Duodenal mucosa (tissue), 2 donors: ENCODE measurements at regions not wholly inside any gene's neighbourhood (a gene's known extent, or its start where the extent isn't known, plus 50 kb on each side); places are given as distances from the start of the nearest gene placed in this dataset.
"Not testable (repeated sequence)": the region's sequence is repeated elsewhere in the genome, so short reads cannot be mapped to it uniquely, and the experiment has no call there.

Experiments
- H3K27ac ChIP-seq: one replicate; pipeline ENCODE4 v1.7.0; 2013; ENCODE audit warnings: low read depth, low read length
- H3K27me3 ChIP-seq, 2 donors: one replicate each; pipeline ENCODE4 v1.7.0; 2013; ENCODE audit warnings: low read length in 2 of 2, control low read depth in 1 of 2; ENCODE audit not compliant: insufficient read depth in 2 of 2, control insufficient read depth in 1 of 2
- H3K36me3 ChIP-seq, 2 donors: one replicate each; pipeline ENCODE4 v1.7.0; 2013; ENCODE audit warnings: low read length in 2 of 2, control low read depth in 1 of 2; ENCODE audit not compliant: insufficient read depth in 2 of 2, control insufficient read depth in 1 of 2
- H3K4me1 ChIP-seq, 2 donors: one replicate each; pipeline ENCODE4 v1.7.0; 2013; ENCODE audit warnings: low read length in 2 of 2, control low read depth in 1 of 2; ENCODE audit not compliant: insufficient read depth in 2 of 2, control insufficient read depth in 1 of 2
- H3K4me3 ChIP-seq, 2 donors: one replicate each; pipeline ENCODE4 v1.7.0; 2013; ENCODE audit warnings: low read length in 2 of 2, low read depth in 1 of 2
- H3K9ac ChIP-seq, 2 donors: one replicate each; pipeline ENCODE4 v1.7.0; 2013; ENCODE audit warnings: low read length in 2 of 2, low read depth in 1 of 2
- H3K9me3 ChIP-seq, 2 donors: one replicate each; pipeline ENCODE4 v1.7.0; 2013; ENCODE audit warnings: low read length in 2 of 2, control low read depth in 1 of 2; ENCODE audit not compliant: control insufficient read depth in 1 of 2

GRCh38 chr2:53208815-53209214 is 558.8 kb upstream of the CHAC2 start:
- H3K36me3 ChIP-seq = no peaks in the 10 kb centered on the region
- H3K27me3 ChIP-seq = no peaks in the 10 kb centered on the region
- H3K27ac ChIP-seq = no peak overlapping the region
- H3K9me3 ChIP-seq = no peaks in the 10 kb centered on the region
- no peak overlapping the region for H3K4me3 ChIP-seq
- no peaks in the 10 kb centered on the region for H3K4me1 ChIP-seq
- H3K9ac ChIP-seq = no peak overlapping the region

GRCh38 chr2:53206226-53206625 is 561.4 kb upstream of the CHAC2 start:
- H3K4me3 ChIP-seq, H3K27me3 ChIP-seq, H3K27ac ChIP-seq, H3K9ac ChIP-seq, H3K36me3 ChIP-seq, H3K9me3 ChIP-seq, H3K4me1 ChIP-seq: not testable (repeated sequence)

GRCh38 chr2:53202063-53202462 is 565.5 kb upstream of the CHAC2 start:
- H3K27me3 ChIP-seq = no peaks in the 10 kb centered on the region
- no peak overlapping the region for H3K9ac ChIP-seq
- no peaks in the 10 kb centered on the region for H3K9me3 ChIP-seq
- no peak overlapping the region for H3K27ac ChIP-seq
- no peaks in the 10 kb centered on the region for H3K4me1 ChIP-seq
- H3K4me3 ChIP-seq = no peak overlapping the region
- no peaks in the 10 kb centered on the region for H3K36me3 ChIP-seq

- Histone ChIP-seq H3K4me1 (no peaks in the 10 kb centered on the region), H3K27ac (no peak overlapping the region), H3K4me3 (no peak overlapping the region), H3K36me3 (no peaks in the 10 kb centered on the region), H3K9me3 (no peaks in the 10 kb centered on the region), H3K27me3 (no peaks in the 10 kb centered on the region), H3K9ac (no peak overlapping the region)
Measured at GRCh38 chr2:53200072-53200471, 567.5 kb upstream of the CHAC2 start.

GRCh38 chr2:53188851-53189510 is 578.6 kb upstream of the CHAC2 start:
- H3K4me3 ChIP-seq = no peak overlapping the region
- H3K4me1 ChIP-seq = no peaks in the 10 kb centered on the region
- no peak overlapping the region for H3K9ac ChIP-seq
- H3K9me3 ChIP-seq = no peaks in the 10 kb centered on the region
- H3K27ac ChIP-seq = no peak overlapping the region
- H3K27me3 ChIP-seq = no peaks in the 10 kb centered on the region
- no peaks in the 10 kb centered on the region for H3K36me3 ChIP-seq

DNA sequence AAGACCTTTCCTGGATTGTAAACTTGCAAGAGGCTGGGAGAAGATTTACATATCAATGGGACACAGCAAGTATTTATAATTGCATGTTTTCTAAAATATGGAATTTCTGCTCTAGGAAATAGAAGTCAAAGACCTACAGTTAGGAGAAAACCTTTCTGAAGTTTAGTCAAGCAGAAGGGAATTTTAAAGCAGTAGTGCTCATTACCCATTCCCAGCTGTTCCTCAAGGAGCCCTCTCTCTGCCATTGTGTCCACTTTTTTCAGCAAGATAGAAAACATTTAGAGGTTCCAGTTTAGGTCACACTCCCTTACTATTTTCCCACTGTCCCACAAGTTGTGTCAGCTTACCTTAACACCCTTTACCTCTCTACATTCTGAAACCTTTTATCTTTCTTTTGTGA is 584.0 kb upstream of the CHAC2 start:
- Histone ChIP-seq H3K4me3 (no peak overlapping the region), H3K9me3 (no peaks in the 10 kb centered on the region), H3K4me1 (no peaks in the 10 kb centered on the region), H3K9ac (no peak overlapping the region), H3K27ac (no peak overlapping the region), H3K36me3 (no peaks in the 10 kb centered on the region), H3K27me3 (no peaks in the 10 kb centered on the region)

GRCh38 chr2:53182601-53183000 is 585.0 kb upstream of the CHAC2 start:
- Histone ChIP-seq H3K36me3 (no peaks in the 10 kb centered on the region), H3K4me1 (no peaks in the 10 kb centered on the region), H3K27ac (no peak overlapping the region), H3K9me3 (no peaks in the 10 kb centered on the region), H3K27me3 (no peaks in the 10 kb centered on the region), H3K9ac (no peak overlapping the region), H3K4me3 (no peak overlapping the region)

DNA sequence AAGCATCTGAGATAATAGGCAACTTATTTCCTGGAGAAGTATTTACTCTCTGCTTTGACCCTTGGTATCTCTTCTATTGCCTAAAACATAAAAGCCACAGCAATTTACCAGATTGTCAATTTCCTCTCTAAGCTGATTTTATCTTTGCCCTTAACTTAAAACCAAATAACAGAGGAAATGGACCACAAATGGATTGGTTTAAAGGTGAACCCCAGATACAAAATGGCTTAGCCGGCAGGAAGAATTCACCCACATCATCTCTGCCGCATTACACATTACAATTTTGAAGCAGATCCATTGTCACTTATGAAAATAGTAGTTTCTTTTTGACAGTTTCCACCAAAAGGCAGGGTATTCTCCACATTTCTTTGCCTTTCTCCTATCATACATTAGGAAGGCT is 585.8 kb upstream of the CHAC2 start:
- Histone ChIP-seq H3K9ac (no peak overlapping the region), H3K4me1 (no peaks in the 10 kb centered on the region), H3K36me3 (no peaks in the 10 kb centered on the region), H3K4me3 (no peak overlapping the region), H3K27me3 (no peaks in the 10 kb centered on the region), H3K27ac (no peak overlapping the region), H3K9me3 (no peaks in the 10 kb centered on the region)

- no peak overlapping the region for H3K9ac ChIP-seq
- no peaks in the 10 kb centered on the region for H3K9me3 ChIP-seq
- no peaks in the 10 kb centered on the region for H3K4me1 ChIP-seq
- no peak overlapping the region for H3K27ac ChIP-seq
- no peak overlapping the region for H3K4me3 ChIP-seq
- no peaks in the 10 kb centered on the region for H3K36me3 ChIP-seq
- H3K27me3 ChIP-seq = no peaks in the 10 kb centered on the region
Measured at GRCh38 chr2:53177327-53177726, 590.3 kb upstream of the CHAC2 start.

DNA sequence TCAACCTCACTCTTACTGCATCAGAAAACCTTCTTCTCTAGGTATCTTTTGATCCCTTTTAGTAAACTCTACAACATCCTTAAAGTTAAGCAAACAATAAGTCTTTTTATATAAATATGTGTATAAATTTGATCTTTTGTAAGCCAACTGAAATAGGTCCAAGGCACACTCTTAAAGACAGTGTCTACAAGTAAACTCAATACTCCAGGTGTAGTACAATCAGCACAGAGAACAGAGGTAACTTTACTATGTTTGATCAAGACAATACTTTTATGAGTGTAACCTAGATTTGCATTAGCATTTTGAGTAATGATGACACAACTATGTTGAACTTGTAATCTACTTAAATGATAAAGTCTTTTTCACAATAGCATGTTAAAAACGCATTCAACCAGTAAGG is 593.1 kb upstream of the CHAC2 start:
- Histone ChIP-seq H3K9me3 (no peaks in the 10 kb centered on the region), H3K27ac (no peak overlapping the region), H3K9ac (no peak overlapping the region), H3K36me3 (no peaks in the 10 kb centered on the region), H3K4me3 (no peak overlapping the region), H3K4me1 (no peaks in the 10 kb centered on the region), H3K27me3 (no peaks in the 10 kb centered on the region)
